ENCODE measurements at regions not wholly inside any gene's neighbourhood (a gene's known extent, or its start where the extent isn't known, plus 50 kb on each side); places are given as distances from the start of the nearest gene placed in this dataset.

DNA sequence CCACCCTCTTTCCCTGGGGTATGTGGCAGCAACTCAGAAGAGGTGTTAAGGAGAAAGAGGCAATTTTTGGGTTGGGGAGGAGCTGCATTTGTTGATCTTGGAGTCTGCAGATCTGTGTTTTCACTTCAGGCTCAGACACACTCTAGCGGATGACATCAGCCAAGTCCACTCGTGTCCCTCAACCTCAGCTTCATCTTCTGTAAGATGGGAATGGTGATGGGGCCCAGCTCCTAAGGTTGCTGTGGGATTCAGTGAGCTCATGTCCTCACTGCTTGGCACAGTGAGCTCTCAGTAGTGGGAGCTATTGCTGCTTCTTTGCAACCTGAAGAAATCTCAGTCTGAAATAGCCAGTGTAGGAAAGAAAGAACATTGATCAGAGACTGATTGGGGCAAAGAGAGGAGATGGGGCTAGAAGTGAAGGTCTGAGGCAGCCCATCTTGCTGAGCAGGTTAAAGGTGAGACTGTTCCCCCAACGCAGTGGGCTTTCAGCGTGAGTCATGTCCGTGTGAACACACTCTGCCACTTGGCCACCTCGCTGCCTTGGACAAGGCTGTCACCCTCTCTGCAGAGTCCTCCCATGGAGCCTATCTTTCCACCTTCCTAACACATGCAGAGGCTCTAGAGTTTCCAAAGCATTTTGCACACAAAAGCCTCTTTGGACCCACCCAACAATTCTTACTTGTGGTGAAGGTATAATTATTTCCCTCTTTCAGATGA is 56.0 kb upstream of the CITED4 start:
- TF ChIP-seq POLR2A (IDR thresholded peaks at IDR 0.05; ENCODE audit: control extremely low read depth in 1 of 2, low read depth in 2 of 2, low read length in 2 of 2) = no peak
- TF ChIP-seq, protein P1, sequence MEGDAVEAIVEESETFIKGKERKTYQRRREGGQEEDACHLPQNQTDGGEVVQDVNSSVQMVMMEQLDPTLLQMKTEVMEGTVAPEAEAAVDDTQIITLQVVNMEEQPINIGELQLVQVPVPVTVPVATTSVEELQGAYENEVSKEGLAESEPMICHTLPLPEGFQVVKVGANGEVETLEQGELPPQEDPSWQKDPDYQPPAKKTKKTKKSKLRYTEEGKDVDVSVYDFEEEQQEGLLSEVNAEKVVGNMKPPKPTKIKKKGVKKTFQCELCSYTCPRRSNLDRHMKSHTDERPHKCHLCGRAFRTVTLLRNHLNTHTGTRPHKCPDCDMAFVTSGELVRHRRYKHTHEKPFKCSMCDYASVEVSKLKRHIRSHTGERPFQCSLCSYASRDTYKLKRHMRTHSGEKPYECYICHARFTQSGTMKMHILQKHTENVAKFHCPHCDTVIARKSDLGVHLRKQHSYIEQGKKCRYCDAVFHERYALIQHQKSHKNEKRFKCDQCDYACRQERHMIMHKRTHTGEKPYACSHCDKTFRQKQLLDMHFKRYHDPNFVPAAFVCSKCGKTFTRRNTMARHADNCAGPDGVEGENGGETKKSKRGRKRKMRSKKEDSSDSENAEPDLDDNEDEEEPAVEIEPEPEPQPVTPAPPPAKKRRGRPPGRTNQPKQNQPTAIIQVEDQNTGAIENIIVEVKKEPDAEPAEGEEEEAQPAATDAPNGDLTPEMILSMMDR (IDR thresholded peaks at IDR 0.05; ENCODE audit: control extremely low read depth in 1 of 3, insufficient read depth in 1 of 3, low read depth in 1 of 3, low read length in 3 of 3) = no peak
- no peak for TF ChIP-seq RAD21 (IDR thresholded peaks at IDR 0.05 in 1 of 2, conservative IDR thresholded peaks at IDR 0.05 in 1 of 2; ENCODE audit: low read depth in 2 of 2, low read length in 2 of 2)
- TF ChIP-seq EP300 (IDR thresholded peaks at IDR 0.05; ENCODE audit: borderline replicate concordance in 1 of 2, low read depth in 2 of 2, low read length in 2 of 2) = no peak
- no peak for TF ChIP-seq RNF2 (IDR thresholded peaks at IDR 0.05; ENCODE audit: borderline replicate concordance, low read depth, low read length, missing control alignments, poor library complexity, severe bottlenecking)
- TF ChIP-seq, protein P2, sequence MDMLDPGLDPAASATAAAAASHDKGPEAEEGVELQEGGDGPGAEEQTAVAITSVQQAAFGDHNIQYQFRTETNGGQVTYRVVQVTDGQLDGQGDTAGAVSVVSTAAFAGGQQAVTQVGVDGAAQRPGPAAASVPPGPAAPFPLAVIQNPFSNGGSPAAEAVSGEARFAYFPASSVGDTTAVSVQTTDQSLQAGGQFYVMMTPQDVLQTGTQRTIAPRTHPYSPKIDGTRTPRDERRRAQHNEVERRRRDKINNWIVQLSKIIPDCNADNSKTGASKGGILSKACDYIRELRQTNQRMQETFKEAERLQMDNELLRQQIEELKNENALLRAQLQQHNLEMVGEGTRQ (IDR thresholded peaks at IDR 0.05; ENCODE audit: low read length) = no peak
- no peak for TF ChIP-seq TCF12 (IDR thresholded peaks at IDR 0.05; ENCODE audit: low read depth, low read length)
- TF ChIP-seq SRF (IDR thresholded peaks at IDR 0.05; ENCODE audit: low read depth, low read length) = no peak
- no peak for TF ChIP-seq MAX (IDR thresholded peaks at IDR 0.05)
- no peak for TF ChIP-seq ATF3 (IDR thresholded peaks at IDR 0.05; ENCODE audit: insufficient read depth, low read depth, low read length)
- TF ChIP-seq SP4 (IDR thresholded peaks at IDR 0.05; ENCODE audit: low read length) = no peak
- TF ChIP-seq TAF7 (optimal IDR thresholded peaks at IDR 0.05; ENCODE audit: borderline replicate concordance, low read depth, low read length) = no peak
- no peak for TF ChIP-seq POLR2AphosphoS5 (IDR thresholded peaks at IDR 0.05; ENCODE audit: low read depth, low read length)
- no peak for TF ChIP-seq CEBPB (IDR thresholded peaks at IDR 0.05; ENCODE audit: low read depth, low read length)

All from H1 (cell line).